ENCODE measurements at regions not wholly inside any gene's neighbourhood (a gene's known extent, or its start where the extent isn't known, plus 50 kb on each side); places are given as distances from the start of the nearest gene placed in this dataset.
"Not testable (repeated sequence)": the region's sequence is repeated elsewhere in the genome, so short reads cannot be mapped to it uniquely, and the experiment has no call there.

GRCh38 chr2:118464546-118465265 is 376.4 kb downstream of the INSIG2 start:
- DNase-seq (ENCODE audit: low read depth): no peak

GRCh38 chr2:118464046-118464445 is 375.8 kb downstream of the INSIG2 start:
- no peak for DNase-seq (ENCODE audit: low read depth)

- DNase-seq (ENCODE audit: low read depth): no peak
Measured at GRCh38 chr2:118460425-118460824, 372.2 kb downstream of the INSIG2 start.

- DNase-seq (ENCODE audit: low read depth): no peak
Measured at GRCh38 chr2:118459426-118459825, 371.2 kb downstream of the INSIG2 start.

- no peak for DNase-seq (ENCODE audit: low read depth)
Measured at GRCh38 chr2:118457951-118458350, 369.7 kb downstream of the INSIG2 start.

GRCh38 chr2:118449401-118449800 is 361.1 kb downstream of the INSIG2 start:
- no peak for DNase-seq (ENCODE audit: low read depth)

- DNase-seq (ENCODE audit: low read depth): no peak
Measured at GRCh38 chr2:118443596-118443995, 355.3 kb downstream of the INSIG2 start.

GRCh38 chr2:118442996-118443553 is 354.8 kb downstream of the INSIG2 start:
- DNase-seq (ENCODE audit: low read depth): no peak

GRCh38 chr2:118442046-118442445 is 353.8 kb downstream of the INSIG2 start:
- DNase-seq (ENCODE audit: low read depth): no peak

- no peak for DNase-seq (ENCODE audit: low read depth)
Measured at GRCh38 chr2:118440404-118441098, 352.3 kb downstream of the INSIG2 start.

- no peak for DNase-seq (ENCODE audit: low read depth)
Measured at GRCh38 chr2:118437501-118437900, 349.2 kb downstream of the INSIG2 start.

GRCh38 chr2:118431997-118432396 is 343.7 kb downstream of the INSIG2 start:
- DNase-seq (ENCODE audit: low read depth): no peak

- no peak for DNase-seq (ENCODE audit: low read depth)
Measured at GRCh38 chr2:118431586-118431985, 343.3 kb downstream of the INSIG2 start.

GRCh38 chr2:118431165-118431517 is 342.9 kb downstream of the INSIG2 start:
- no peak for DNase-seq (ENCODE audit: low read depth)

GRCh38 chr2:118430510-118431164 is 342.4 kb downstream of the INSIG2 start:
- no peak for DNase-seq (ENCODE audit: low read depth)

- no peak for DNase-seq (ENCODE audit: low read depth)
Measured at GRCh38 chr2:118425191-118425590, 336.9 kb downstream of the INSIG2 start.

GRCh38 chr2:118423776-118424175 is 335.5 kb downstream of the INSIG2 start:
- DNase-seq (ENCODE audit: low read depth): no peak

- DNase-seq (ENCODE audit: low read depth): no peak
Measured at GRCh38 chr2:118421648-118422047, 333.4 kb downstream of the INSIG2 start.

GRCh38 chr2:118417406-118418120 is 329.3 kb downstream of the INSIG2 start:
- no peak for DNase-seq (ENCODE audit: low read depth)

- not testable (repeated sequence) for DNase-seq (ENCODE audit: low read depth)
Measured at GRCh38 chr2:118415186-118415585, 326.9 kb downstream of the INSIG2 start.

- DNase-seq (ENCODE audit: low read depth): no peak
Measured at GRCh38 chr2:118403658-118404451, 315.6 kb downstream of the INSIG2 start.

All from activated T-helper 1 cell treated with Interleukin-2 at 50 U/mL for 16 hours (primary cell).